GM13976 (cell line): ENCODE measurements at regions not wholly inside any gene's neighbourhood (a gene's known extent, or its start where the extent isn't known, plus 50 kb on each side); places are given as distances from the start of the nearest gene placed in this dataset.

Source experiments
- DNase-seq: peaks from one replicate; pipeline ENCODE4 v3.0.0; 2012; ENCODE audit warnings: low spot score
- CTCF ChIP-seq: IDR thresholded peaks from 2 replicates; pipeline ENCODE4 v1.5.1; 2012; ENCODE audit warnings: borderline replicate concordance, mild to moderate bottlenecking; ENCODE audit not compliant: insufficient read depth; ENCODE audit errors: extremely low read depth, missing control alignments, control extremely low read depth
- in situ Hi-C: fragments of 300-500 bp; cut with MboI; formaldehyde crosslinking; loops from one replicate; pipeline ENCODE4 v1.12.0; 2022; ENCODE audit warnings: low sequenced_read_pairs, mixed read lengths, inconsistent platforms; ENCODE audit not compliant: unreplicated experiment

GRCh38 chr1:29511436-29511835, 275.1 kb downstream of the PTPRU start:
- in situ Hi-C loops: no loop called here
- DNase-seq: no peak

GRCh38 chr1:29508458-29509107, 272.3 kb downstream of the PTPRU start:
- no peak for TF ChIP-seq CTCF
- no peak for DNase-seq
- in situ Hi-C loops: no loop called here

More at GRCh38 chr1:29511436-29511835, 275.1 kb downstream of the PTPRU start:
- TF ChIP-seq CTCF: no peak

- DNase-seq: no peak
- TF ChIP-seq CTCF: no peak
These were observed 270.4 kb downstream of the PTPRU start for GRCh38 chr1:29506678-29507225.

GRCh38 chr1:29505532-29506220, 269.4 kb downstream of the PTPRU start:
- no peak for DNase-seq
- no peak for TF ChIP-seq CTCF
- in situ Hi-C loops: no loop called here

More at GRCh38 chr1:29506678-29507225, 270.4 kb downstream of the PTPRU start:
- in situ Hi-C loops: no loop called here

GRCh38 chr1:29504709-29505410, 268.5 kb downstream of the PTPRU start:
- no peak for DNase-seq
- in situ Hi-C loops: no loop called here
- no peak for TF ChIP-seq CTCF

GRCh38 chr1:29504196-29504595, 267.9 kb downstream of the PTPRU start:
- no peak for TF ChIP-seq CTCF
- no peak for DNase-seq
- in situ Hi-C loops: no loop called here
